ENCODE measurements at regions not wholly inside any gene's neighbourhood (a gene's known extent, or its start where the extent isn't known, plus 50 kb on each side); places are given as distances from the start of the nearest gene placed in this dataset.

- no peaks in the 10 kb centered on the region for H3K9me3 ChIP-seq (ENCODE audit: control insufficient read depth, low read depth, low read length)
- dilution Hi-C loops (cut with MboI; ENCODE audit: extremely low pct_ligation_motif_present, low sequenced_read_pairs): no loop called here
- no peak for TF ChIP-seq CTCF (optimal IDR thresholded peaks at IDR 0.05 in 1 of 3, IDR thresholded peaks at IDR 0.05 in 1 of 3, conservative IDR thresholded peaks at IDR 0.05 in 1 of 3; ENCODE audit: extremely low read depth in 1 of 3, insufficient read depth in 2 of 3, low read length in 3 of 3)
- TF ChIP-seq EZH2 (IDR thresholded peaks at IDR 0.05; ENCODE audit: low read length): no peak
Measured at GRCh38 chr2:181367411-181367810, 89.8 kb upstream of the ITGA4 start.

GRCh38 chr2:181367906-181368435 lies 89.2 kb upstream of the ITGA4 start:
- Histone ChIP-seq H3K79me2 (ENCODE audit: control insufficient read depth, insufficient read depth, low read length) (no peaks in the 10 kb centered on the region), H3K4me2 (ENCODE audit: control insufficient read depth, extremely low read depth, insufficient read depth, low read depth, low read length) (no peak overlapping the region), H2AFZ (ENCODE audit: control insufficient read depth, low read length) (no peak overlapping the region), H4K20me1 (ENCODE audit: control insufficient read depth, extremely low read depth, insufficient read depth, low read length) (no peaks in the 10 kb centered on the region), H3K36me3 (ENCODE audit: control insufficient read depth in 2 of 2, extremely low read depth in 1 of 2, insufficient read depth in 2 of 2, low read length in 2 of 2) (no peaks in the 10 kb centered on the region), H3K9me1 (ENCODE audit: control insufficient read depth, extremely low read depth, insufficient read depth, low read length) (no peaks in the 10 kb centered on the region), H3K27me3 (ENCODE audit: control insufficient read depth, extremely low read depth, insufficient read depth, low read length) (no peaks in the 10 kb centered on the region), H3K27ac (ENCODE audit: control insufficient read depth, insufficient read depth, low read length) (no peak overlapping the region), H3K4me1 (ENCODE audit: control insufficient read depth, extremely low read depth, insufficient read depth, low read length) (no peaks in the 10 kb centered on the region), H3K9ac (ENCODE audit: control insufficient read depth, extremely low read depth, insufficient read depth, low read length) (no peak overlapping the region), H3K9me3 (ENCODE audit: control insufficient read depth, low read depth, low read length) (no peaks in the 10 kb centered on the region), H3K4me3 (ENCODE audit: control insufficient read depth in 2 of 3, extremely low read depth in 1 of 3, insufficient read depth in 2 of 3, low read depth in 1 of 3, low read length in 3 of 3) (no peak overlapping the region)
- TF ChIP-seq EZH2 (IDR thresholded peaks at IDR 0.05; ENCODE audit: low read length) (no peak), CTCF (optimal IDR thresholded peaks at IDR 0.05 in 1 of 3, IDR thresholded peaks at IDR 0.05 in 1 of 3, conservative IDR thresholded peaks at IDR 0.05 in 1 of 3; ENCODE audit: extremely low read depth in 1 of 3, insufficient read depth in 2 of 3, low read length in 3 of 3) (no peak)
- DNase-seq (ENCODE audit: low read depth, low spot score): no peak
- dilution Hi-C loops (cut with MboI; ENCODE audit: extremely low pct_ligation_motif_present, low sequenced_read_pairs): no loop called here
- no peak for FAIRE-seq

More at GRCh38 chr2:181367411-181367810, 89.8 kb upstream of the ITGA4 start:
- no peak for FAIRE-seq
- H3K27ac ChIP-seq (ENCODE audit: control insufficient read depth, insufficient read depth, low read length): no peak overlapping the region
- H2AFZ ChIP-seq (ENCODE audit: control insufficient read depth, low read length): no peak overlapping the region
- no peak overlapping the region for H3K4me2 ChIP-seq (ENCODE audit: control insufficient read depth, extremely low read depth, insufficient read depth, low read depth, low read length)
- no peaks in the 10 kb centered on the region for H3K4me1 ChIP-seq (ENCODE audit: control insufficient read depth, extremely low read depth, insufficient read depth, low read length)
- no peak for DNase-seq (ENCODE audit: low read depth, low spot score)
- no peaks in the 10 kb centered on the region for H4K20me1 ChIP-seq (ENCODE audit: control insufficient read depth, extremely low read depth, insufficient read depth, low read length)
- no peaks in the 10 kb centered on the region for H3K79me2 ChIP-seq (ENCODE audit: control insufficient read depth, insufficient read depth, low read length)
- no peaks in the 10 kb centered on the region for H3K9me1 ChIP-seq (ENCODE audit: control insufficient read depth, extremely low read depth, insufficient read depth, low read length)
- H3K4me3 ChIP-seq (ENCODE audit: control insufficient read depth in 2 of 3, extremely low read depth in 1 of 3, insufficient read depth in 2 of 3, low read depth in 1 of 3, low read length in 3 of 3): no peak overlapping the region
- no peaks in the 10 kb centered on the region for H3K27me3 ChIP-seq (ENCODE audit: control insufficient read depth, extremely low read depth, insufficient read depth, low read length)
- H3K36me3 ChIP-seq (ENCODE audit: control insufficient read depth in 2 of 2, extremely low read depth in 1 of 2, insufficient read depth in 2 of 2, low read length in 2 of 2): no peaks in the 10 kb centered on the region
- H3K9ac ChIP-seq (ENCODE audit: control insufficient read depth, extremely low read depth, insufficient read depth, low read length): no peak overlapping the region
